Glutamatergic neuron (in vitro differentiated cells): ENCODE measurements at regions not wholly inside any gene's neighbourhood (a gene's known extent, or its start where the extent isn't known, plus 50 kb on each side); places are given as distances from the start of the nearest gene placed in this dataset.

Experiments
- DNase-seq: peaks from one replicate; pipeline ENCODE4 v3.0.0; 2022
- H3K27ac Mint-ChIP-seq: one replicate; pipeline ENCODE4 v1.8.0; 2020; ENCODE audit warnings: mild to moderate bottlenecking, mixed read lengths, inconsistent platforms; ENCODE audit not compliant: unreplicated experiment
- H3K27me3 Mint-ChIP-seq: one replicate; pipeline ENCODE4 v1.8.0; 2020; ENCODE audit warnings: mild to moderate bottlenecking, moderate library complexity, mixed read lengths, inconsistent platforms; ENCODE audit not compliant: unreplicated experiment
- H3K36me3 Mint-ChIP-seq: one replicate; pipeline ENCODE4 v1.8.0; 2020; ENCODE audit warnings: mild to moderate bottlenecking, mixed read lengths, inconsistent platforms; ENCODE audit not compliant: unreplicated experiment
- H3K4me1 Mint-ChIP-seq: one replicate; pipeline ENCODE4 v1.8.0; 2020; ENCODE audit warnings: mild to moderate bottlenecking, low read depth, mixed read lengths, inconsistent platforms; ENCODE audit not compliant: unreplicated experiment
- H3K4me3 Mint-ChIP-seq: one replicate; pipeline ENCODE4 v1.8.0; 2020; ENCODE audit warnings: mild to moderate bottlenecking, mixed read lengths, inconsistent platforms; ENCODE audit not compliant: unreplicated experiment
- H3K9me3 Mint-ChIP-seq: one replicate; pipeline ENCODE4 v1.8.0; 2020; ENCODE audit warnings: mild to moderate bottlenecking, moderate library complexity, mixed read lengths, inconsistent platforms; ENCODE audit not compliant: unreplicated experiment
- TF ChIP-seq, protein P1 (sequence below): fragments of 200-600 bp; sonication (generic); IDR thresholded peaks from one replicate; pipeline ENCODE4 v1.5.0; 2021; ENCODE audit not compliant: partially characterized antibody, unreplicated experiment

DNA sequence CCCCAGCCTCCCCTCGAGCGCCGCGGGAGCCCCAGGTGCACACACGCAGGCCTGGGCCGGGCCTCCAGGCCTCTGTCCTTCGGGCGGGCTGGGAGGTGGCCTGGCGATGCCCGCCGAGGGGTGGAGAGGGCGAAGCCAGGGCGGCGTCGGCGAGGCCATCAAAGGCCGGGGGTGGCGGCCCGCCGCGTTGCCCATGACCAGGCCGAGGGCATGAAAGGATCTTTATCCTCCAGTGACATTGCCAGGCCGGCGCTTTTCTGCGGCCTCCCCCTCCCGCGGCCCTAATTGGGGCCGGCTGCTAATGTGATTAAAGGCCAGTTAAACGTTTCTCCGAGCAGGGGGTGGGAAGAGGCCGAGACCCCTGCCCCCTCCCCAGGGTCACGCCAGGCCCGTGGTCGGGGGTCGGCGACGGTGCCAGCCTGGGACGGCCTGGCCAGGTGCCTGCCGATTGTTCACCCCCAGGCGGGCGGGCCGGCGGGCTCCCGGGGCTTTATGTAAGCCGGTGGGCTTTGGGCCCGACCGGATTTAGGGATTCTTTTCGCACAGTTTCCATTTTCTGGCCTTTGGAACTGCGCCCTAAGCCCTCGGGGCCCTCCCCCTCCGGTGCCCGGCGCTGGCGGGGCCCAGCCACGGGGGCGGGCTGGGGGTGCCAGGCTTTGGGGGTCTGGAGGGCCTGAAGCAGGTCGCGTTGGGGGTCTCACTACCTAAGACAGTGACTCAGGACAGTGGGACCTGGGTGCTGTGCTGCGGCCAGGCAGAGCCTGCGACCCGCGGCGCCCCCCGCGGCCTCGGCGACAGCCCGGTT is 103.2 kb upstream of the DIO3 start:
- peaks cover 17% of the 10 kb centered on the region for H3K27me3 Mint-ChIP-seq

DNA sequence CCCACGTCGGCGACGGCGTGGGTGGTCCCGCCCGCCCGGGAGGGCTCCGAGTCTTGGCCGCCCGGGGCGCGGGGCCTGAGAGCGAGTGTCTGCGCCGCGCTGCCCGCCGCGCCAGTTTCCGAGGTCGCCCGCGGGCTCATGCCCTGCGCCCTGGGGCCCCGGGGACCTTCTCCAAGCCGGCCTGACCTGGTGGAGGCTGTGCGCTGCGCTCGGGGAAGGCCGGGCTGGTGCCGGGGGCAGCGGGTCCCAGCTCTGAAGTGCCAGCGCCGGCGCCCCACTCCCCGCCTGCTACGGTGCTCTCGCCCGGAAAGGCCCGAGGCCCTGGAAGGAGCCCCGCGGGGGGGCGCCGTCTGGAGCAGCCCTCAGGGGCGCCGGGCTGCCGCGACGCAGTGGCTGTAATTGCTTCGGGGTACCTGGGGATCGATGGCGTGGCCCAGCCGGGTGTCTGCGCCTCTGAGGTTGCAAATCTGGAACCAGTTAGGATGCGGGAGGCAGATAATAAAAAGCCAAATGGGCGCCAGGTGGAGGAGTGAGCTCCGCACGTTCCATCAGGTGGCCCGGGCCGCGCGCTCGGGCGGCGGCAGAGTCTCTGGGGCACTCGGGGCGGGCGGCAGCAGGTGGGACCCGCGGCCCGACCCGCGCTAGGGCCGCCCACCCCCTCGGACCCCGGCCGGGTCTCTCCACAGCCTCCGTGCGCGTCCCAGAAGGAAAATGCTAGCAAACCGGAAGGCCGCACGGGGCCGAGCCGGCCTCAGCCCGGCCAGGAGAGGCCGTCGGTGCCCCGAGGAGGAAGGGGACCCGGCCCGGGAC is 102.3 kb upstream of the DIO3 start:
- Mint-ChIP-seq H3K4me1 (peaks cover 13% of the 10 kb centered on the region), H3K27ac (no peak overlapping the region), H3K9me3 (peaks cover 8% of the 10 kb centered on the region), H3K27me3 (peaks cover 17% of the 10 kb centered on the region), H3K36me3 (peaks cover 5% of the 10 kb centered on the region), H3K4me3 (peak overlapping the region; percentile 74)
- no peak for DNase-seq
- TF ChIP-seq, protein P1, sequence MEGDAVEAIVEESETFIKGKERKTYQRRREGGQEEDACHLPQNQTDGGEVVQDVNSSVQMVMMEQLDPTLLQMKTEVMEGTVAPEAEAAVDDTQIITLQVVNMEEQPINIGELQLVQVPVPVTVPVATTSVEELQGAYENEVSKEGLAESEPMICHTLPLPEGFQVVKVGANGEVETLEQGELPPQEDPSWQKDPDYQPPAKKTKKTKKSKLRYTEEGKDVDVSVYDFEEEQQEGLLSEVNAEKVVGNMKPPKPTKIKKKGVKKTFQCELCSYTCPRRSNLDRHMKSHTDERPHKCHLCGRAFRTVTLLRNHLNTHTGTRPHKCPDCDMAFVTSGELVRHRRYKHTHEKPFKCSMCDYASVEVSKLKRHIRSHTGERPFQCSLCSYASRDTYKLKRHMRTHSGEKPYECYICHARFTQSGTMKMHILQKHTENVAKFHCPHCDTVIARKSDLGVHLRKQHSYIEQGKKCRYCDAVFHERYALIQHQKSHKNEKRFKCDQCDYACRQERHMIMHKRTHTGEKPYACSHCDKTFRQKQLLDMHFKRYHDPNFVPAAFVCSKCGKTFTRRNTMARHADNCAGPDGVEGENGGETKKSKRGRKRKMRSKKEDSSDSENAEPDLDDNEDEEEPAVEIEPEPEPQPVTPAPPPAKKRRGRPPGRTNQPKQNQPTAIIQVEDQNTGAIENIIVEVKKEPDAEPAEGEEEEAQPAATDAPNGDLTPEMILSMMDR = no peak

More for the DNA sequence above, 103.2 kb upstream of the DIO3 start:
- TF ChIP-seq, protein P1 = no peak
- H3K27ac Mint-ChIP-seq = no peak overlapping the region
- H3K9me3 Mint-ChIP-seq = peaks cover 8% of the 10 kb centered on the region
- peaks cover 13% of the 10 kb centered on the region for H3K4me1 Mint-ChIP-seq
- DNase-seq = no peak
- H3K36me3 Mint-ChIP-seq = peaks cover 5% of the 10 kb centered on the region
- no peak overlapping the region for H3K4me3 Mint-ChIP-seq

DNA sequence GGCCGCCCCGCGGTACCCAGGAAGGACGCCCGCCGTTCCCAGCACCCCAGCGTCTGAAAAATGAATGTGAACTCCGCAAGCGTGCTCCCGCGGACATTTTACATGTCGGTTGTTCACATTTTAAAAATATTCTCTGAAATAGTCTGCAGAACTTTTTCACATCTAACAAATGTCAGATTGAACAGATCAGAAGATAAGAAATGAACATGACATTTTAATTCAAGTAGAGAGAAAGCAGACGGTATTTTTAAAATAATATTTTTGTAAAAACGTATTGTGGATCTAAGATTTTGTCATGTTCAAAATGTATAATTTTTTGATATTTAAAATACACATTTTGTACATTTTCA is 101.8 kb upstream of the DIO3 start:
- no peak overlapping the region for H3K27ac Mint-ChIP-seq
- peaks cover 15% of the 10 kb centered on the region for H3K27me3 Mint-ChIP-seq
- H3K36me3 Mint-ChIP-seq = peaks cover 5% of the 10 kb centered on the region
- H3K4me1 Mint-ChIP-seq = peaks cover 13% of the 10 kb centered on the region
- no peak overlapping the region for H3K4me3 Mint-ChIP-seq
- DNase-seq = no peak
- TF ChIP-seq, protein P1 = no peak
- peaks cover 7% of the 10 kb centered on the region for H3K9me3 Mint-ChIP-seq

DNA sequence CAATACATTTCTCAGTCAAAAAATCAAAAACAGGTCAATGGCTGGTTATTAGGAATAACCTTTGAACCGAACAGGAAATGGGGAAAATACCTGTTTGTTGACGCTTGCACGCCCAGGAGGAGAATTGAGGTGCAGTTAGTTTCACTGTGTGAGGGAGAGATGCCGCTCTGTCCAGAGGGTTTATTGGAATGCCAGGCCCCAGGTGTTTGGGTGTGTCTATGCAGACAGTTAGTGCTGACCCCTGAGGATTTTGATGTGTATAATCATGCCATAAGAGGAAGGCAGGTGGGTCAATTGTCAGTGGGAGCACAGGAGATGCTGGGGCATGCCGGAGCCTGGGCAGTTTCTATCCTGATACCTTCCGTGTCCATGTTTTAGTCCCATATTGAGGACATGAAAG is 100.8 kb upstream of the DIO3 start:
- TF ChIP-seq, protein P1 = no peak
- Mint-ChIP-seq H3K36me3 (no peaks in the 10 kb centered on the region), H3K27ac (no peak overlapping the region), H3K4me1 (peaks cover 8% of the 10 kb centered on the region), H3K9me3 (peaks cover 3% of the 10 kb centered on the region), H3K27me3 (peaks cover 11% of the 10 kb centered on the region), H3K4me3 (no peak overlapping the region)
- no peak for DNase-seq
